Left ventricle myocardium inferior (tissue), 1 donor: ENCODE measurements at regions not wholly inside any gene's neighbourhood (a gene's known extent, or its start where the extent isn't known, plus 50 kb on each side); places are given as distances from the start of the nearest gene placed in this dataset.
"Not testable (repeated sequence)": the region's sequence is repeated elsewhere in the genome, so short reads cannot be mapped to it uniquely, and the experiment has no call there.

Experiments used
- DNase-seq: peaks from one replicate; pipeline ENCODE4 v3.0.0-alpha.2; 2020
- H3K27ac ChIP-seq: fragments of 200-600 bp; replicated peaks from 2 replicates; pipeline ENCODE4 v1.8.0; 2021
- H3K27me3 ChIP-seq: fragments of 200-600 bp; 2 replicates; pipeline ENCODE4 v1.8.0; 2021; ENCODE audit warnings: low read depth
- H3K36me3 ChIP-seq: fragments of 200-600 bp; 2 replicates; pipeline ENCODE4 v1.8.0; 2021
- H3K4me1 ChIP-seq: fragments of 200-600 bp; 2 replicates; pipeline ENCODE4 v1.8.0; 2021
- H3K4me3 ChIP-seq: fragments of 200-600 bp; 2 replicates; pipeline ENCODE4 v1.8.0; 2021; ENCODE audit warnings: mild to moderate bottlenecking, moderate library complexity
- H3K9me3 ChIP-seq: fragments of 200-600 bp; replicated peaks from 2 replicates; pipeline ENCODE4 v1.8.0; 2021
- intact Hi-C: fragments of 100-400 bp; cut with micrococcal nuclease; formaldehyde crosslinking; loops from one replicate; pipeline ENCODE4 v1.11.0; 2022
- TF ChIP-seq, protein P1 (sequence below): fragments of 200-600 bp; IDR thresholded peaks from 2 replicates; pipeline ENCODE4 v1.8.0; 2021; ENCODE audit warnings: antibody characterized with exemption, mild to moderate bottlenecking, borderline replicate concordance
- donor health status: DM: no; HTN: yes; CAD: no; lungs with severe emphysema.

DNA sequence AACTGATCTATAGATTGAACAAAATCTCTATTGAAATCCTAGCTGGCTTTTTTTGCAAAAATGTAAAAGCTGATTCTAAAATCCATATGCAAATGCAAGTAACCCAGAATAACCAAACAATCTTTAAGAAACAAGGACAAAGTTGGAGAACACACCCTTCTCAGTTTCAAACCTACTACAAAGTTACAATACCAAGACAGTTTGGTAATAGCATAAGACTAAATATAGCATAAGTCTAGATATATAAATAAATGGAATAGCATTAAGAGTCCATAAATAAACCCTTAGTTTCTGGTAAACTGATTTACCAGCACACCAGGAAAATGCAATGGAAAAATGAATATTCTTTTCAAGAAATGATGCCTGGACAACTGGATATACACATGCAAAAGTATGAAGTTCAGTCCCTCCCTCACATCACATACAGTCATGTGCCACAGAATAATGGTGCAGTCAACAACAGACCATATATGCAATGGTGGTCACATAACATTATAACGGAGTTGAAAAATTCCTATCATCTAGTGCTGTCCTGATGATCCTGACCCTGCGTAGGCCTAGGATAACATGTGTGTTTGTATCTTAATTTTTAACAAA lies 94.5 kb upstream of the GRIN2B start:
- intact Hi-C loops = no loop called here
- Histone ChIP-seq H3K36me3 (no peaks in the 10 kb centered on the region), H3K9me3 (peaks cover 33% of the 10 kb centered on the region), H3K27ac (no peak overlapping the region), H3K27me3 (no peaks in the 10 kb centered on the region), H3K4me1 (no peaks in the 10 kb centered on the region), H3K4me3 (no peak overlapping the region)
- DNase-seq = no peak
- TF ChIP-seq, protein P1, sequence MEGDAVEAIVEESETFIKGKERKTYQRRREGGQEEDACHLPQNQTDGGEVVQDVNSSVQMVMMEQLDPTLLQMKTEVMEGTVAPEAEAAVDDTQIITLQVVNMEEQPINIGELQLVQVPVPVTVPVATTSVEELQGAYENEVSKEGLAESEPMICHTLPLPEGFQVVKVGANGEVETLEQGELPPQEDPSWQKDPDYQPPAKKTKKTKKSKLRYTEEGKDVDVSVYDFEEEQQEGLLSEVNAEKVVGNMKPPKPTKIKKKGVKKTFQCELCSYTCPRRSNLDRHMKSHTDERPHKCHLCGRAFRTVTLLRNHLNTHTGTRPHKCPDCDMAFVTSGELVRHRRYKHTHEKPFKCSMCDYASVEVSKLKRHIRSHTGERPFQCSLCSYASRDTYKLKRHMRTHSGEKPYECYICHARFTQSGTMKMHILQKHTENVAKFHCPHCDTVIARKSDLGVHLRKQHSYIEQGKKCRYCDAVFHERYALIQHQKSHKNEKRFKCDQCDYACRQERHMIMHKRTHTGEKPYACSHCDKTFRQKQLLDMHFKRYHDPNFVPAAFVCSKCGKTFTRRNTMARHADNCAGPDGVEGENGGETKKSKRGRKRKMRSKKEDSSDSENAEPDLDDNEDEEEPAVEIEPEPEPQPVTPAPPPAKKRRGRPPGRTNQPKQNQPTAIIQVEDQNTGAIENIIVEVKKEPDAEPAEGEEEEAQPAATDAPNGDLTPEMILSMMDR = no peak

DNA sequence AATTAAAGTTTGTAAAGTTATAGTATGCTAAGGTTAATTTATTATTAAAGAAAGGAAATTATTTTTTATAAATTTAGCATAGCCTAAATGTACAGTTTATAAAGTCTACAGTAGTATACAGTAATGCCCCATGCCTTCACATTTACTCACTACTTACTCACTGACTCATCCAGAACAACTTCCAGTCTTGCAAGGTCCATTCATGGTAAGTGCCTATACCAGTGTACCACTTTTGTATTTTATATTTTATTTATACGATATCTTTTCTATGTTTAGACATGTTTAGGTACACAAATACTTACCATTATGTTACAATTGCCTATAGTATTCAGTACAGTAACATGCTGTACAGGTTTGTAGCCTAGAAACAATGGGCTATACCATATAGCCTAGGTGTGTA lies 95.1 kb upstream of the GRIN2B start:
- no peak for DNase-seq
- Histone ChIP-seq H3K4me1 (no peaks in the 10 kb centered on the region), H3K27me3 (no peaks in the 10 kb centered on the region), H3K4me3 (no peak overlapping the region), H3K27ac (no peak overlapping the region), H3K36me3 (no peaks in the 10 kb centered on the region), H3K9me3 (peaks cover 33% of the 10 kb centered on the region)
- TF ChIP-seq, protein P1 = no peak
- intact Hi-C loops = no loop called here

DNA sequence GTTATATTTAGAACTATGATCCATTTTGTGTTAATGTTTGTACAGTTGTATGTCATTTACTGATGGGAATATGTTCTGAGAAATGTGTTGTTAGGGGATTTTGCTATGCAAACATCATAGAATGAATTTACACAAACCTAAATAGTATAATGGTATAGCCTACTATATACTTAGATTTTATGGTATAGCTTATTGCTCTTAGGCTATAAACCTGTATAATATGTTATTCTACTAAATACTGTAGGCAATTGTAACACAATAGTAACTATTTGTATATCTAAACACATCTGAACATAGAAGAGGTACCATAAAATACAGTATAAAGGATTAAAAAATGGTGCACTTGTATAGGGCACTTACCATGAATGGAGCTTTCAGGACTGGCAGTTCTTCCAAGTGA lies 105.4 kb upstream of the GRIN2B start:
- no peak overlapping the region for H3K4me3 ChIP-seq
- no peaks in the 10 kb centered on the region for H3K4me1 ChIP-seq
- H3K9me3 ChIP-seq = no peaks in the 10 kb centered on the region
- H3K27me3 ChIP-seq = no peaks in the 10 kb centered on the region
- intact Hi-C loops = no loop called here
- no peak for DNase-seq
- no peaks in the 10 kb centered on the region for H3K36me3 ChIP-seq
- no peak overlapping the region for H3K27ac ChIP-seq
- TF ChIP-seq, protein P1 = no peak

DNA sequence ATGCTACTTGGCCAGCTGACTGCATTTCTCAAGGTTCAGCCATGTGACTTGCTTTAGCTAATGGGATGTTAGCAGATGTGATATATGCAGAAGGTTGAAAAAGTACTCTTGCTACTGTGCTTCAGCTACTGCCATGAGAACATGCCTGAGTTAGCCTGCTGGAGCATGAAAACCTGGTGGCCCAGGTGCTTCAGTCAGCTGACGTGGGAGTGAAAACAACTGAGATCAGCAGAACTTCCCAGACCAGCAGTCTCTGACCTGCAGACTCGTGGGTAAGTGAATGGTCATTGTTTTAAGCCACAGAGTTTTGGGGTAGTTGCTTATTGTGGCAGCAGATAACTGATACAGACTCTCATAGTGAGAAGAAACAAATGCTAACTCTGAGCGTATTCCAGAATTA lies 118.6 kb upstream of the GRIN2B start:
- no peak overlapping the region for H3K27ac ChIP-seq
- no peaks in the 10 kb centered on the region for H3K4me1 ChIP-seq
- intact Hi-C loops = no loop called here
- no peak overlapping the region for H3K4me3 ChIP-seq
- peaks cover 41% of the 10 kb centered on the region for H3K9me3 ChIP-seq
- TF ChIP-seq, protein P1 = no peak
- H3K27me3 ChIP-seq = no peaks in the 10 kb centered on the region
- no peak for DNase-seq
- H3K36me3 ChIP-seq = no peaks in the 10 kb centered on the region

DNA sequence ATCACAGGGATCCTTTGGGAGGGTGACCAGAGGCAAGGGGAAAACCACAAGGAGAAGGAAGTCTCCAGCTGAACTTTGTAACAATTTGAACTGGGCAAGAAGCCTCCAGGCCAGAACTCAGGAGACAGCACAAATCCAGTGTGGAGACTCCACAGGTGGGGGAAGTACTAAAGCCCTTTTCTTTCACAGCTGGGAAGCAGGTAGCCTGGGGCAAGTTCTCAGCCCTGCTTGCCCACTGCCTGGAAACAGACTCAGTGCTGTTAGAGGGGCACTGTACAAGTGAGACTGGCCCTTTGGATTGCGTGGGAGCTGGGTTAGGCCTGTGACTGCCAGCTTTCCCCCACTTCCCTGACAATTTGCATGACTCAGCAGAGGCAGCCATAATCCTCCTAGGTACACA lies 120.2 kb upstream of the GRIN2B start:
- DNase-seq, H3K4me1 ChIP-seq, H3K36me3 ChIP-seq, H3K27ac ChIP-seq, H3K27me3 ChIP-seq, H3K4me3 ChIP-seq, intact Hi-C loops: not testable (repeated sequence)
- peaks cover 40% of the 10 kb centered on the region for H3K9me3 ChIP-seq

DNA sequence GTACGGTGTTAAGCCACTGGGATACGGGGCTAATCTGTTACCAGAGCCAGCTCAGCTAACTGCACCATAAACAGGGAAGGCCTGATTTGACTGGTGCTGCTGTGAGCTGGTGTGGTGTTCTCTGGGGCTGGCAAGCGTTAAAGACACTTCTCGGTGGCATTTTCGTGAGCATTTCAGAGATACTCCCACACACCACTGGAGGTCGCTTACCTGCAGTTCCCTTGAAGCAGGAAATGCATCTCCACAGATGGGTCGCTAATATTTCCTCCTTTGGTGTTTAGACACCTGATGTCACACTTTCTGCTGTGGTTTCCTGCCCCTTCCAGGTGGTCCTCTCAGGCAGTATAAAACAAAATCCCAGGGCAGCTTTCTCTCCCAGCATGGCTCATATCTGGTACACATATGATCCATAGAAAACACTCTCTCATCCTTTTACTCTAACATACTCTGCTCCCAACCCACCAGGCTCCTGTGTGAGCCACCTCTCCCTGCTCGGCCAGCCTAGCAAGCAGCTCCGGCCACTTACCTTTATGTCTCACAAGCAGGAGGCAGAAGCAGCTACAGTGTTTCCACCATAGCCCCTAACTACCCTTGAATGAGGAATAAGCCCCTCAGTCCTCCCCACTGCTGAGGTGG lies 129.9 kb upstream of the GRIN2B start:
- Histone ChIP-seq H3K36me3 (no peaks in the 10 kb centered on the region), H3K27me3 (no peaks in the 10 kb centered on the region), H3K4me1 (no peaks in the 10 kb centered on the region), H3K4me3 (no peak overlapping the region), H3K27ac (no peak overlapping the region), H3K9me3 (peaks cover 4% of the 10 kb centered on the region)
- DNase-seq = no peak
- TF ChIP-seq, protein P1 = no peak
- intact Hi-C loops = no loop called here
